ENCODE measurements at regions not wholly inside any gene's neighbourhood (a gene's known extent, or its start where the extent isn't known, plus 50 kb on each side); places are given as distances from the start of the nearest gene placed in this dataset.

DNA sequence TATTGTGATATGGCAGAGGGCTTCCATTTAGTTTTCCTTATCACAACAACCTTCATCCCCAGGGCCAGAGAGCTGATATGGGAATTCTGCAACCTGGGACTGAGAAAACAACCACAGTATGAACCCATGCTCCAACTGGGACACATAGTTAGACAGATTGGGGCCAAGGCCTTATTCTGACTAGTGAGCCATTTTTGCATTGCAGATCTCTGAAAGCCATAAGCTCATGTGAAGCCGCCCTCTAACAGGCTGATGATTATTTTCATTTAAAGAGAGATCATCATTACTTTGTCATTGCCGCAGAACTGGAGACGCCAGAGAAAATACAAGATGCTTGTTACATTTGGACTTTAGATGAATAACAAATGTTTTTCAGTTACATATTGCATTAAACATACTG is 791.7 kb upstream of the POM121L12 start:
- TF ChIP-seq POLR2AphosphoS5 (IDR thresholded peaks at IDR 0.05) (no peak), CTCF (IDR thresholded peaks at IDR 0.05) (no peak), POLR2A (IDR thresholded peaks at IDR 0.05) (no peak)
